CD4-positive, alpha-beta T cell treated with Interferon gamma for 1 hour (primary cell): ENCODE measurements at regions not wholly inside any gene's neighbourhood (a gene's known extent, or its start where the extent isn't known, plus 50 kb on each side); places are given as distances from the start of the nearest gene placed in this dataset.
"Not testable (repeated sequence)": the region's sequence is repeated elsewhere in the genome, so short reads cannot be mapped to it uniquely, and the experiment has no call there.

Source experiments
- DNase-seq: peaks from one replicate; pipeline ENCODE4 v3.0.0-alpha.2; 2020

GRCh38 chr4:66506985-66507384, 836.7 kb upstream of the EPHA5 start:
- DNase-seq, result no peak

GRCh38 chr4:66501997-66502396, 831.7 kb upstream of the EPHA5 start:
- DNase-seq, result no peak

GRCh38 chr4:66490729-66491128, 820.4 kb upstream of the EPHA5 start:
- DNase-seq, result no peak

GRCh38 chr4:66489783-66490452, 819.6 kb upstream of the EPHA5 start:
- no peak for DNase-seq

- no peak for DNase-seq
Observed at GRCh38 chr4:66489370-66489769, 819.1 kb upstream of the EPHA5 start.

- DNase-seq, result no peak
Observed at GRCh38 chr4:66486068-66486467, 815.8 kb upstream of the EPHA5 start.

- no peak for DNase-seq
Observed at GRCh38 chr4:66482186-66482585, 811.9 kb upstream of the EPHA5 start.

- DNase-seq, result no peak
Observed at GRCh38 chr4:66475596-66475995, 805.3 kb upstream of the EPHA5 start.

GRCh38 chr4:66465111-66465510, 794.8 kb upstream of the EPHA5 start:
- DNase-seq, result no peak

GRCh38 chr4:66462890-66463289, 792.6 kb upstream of the EPHA5 start:
- not testable (repeated sequence) for DNase-seq

GRCh38 chr4:66451741-66452140, 781.5 kb upstream of the EPHA5 start:
- no peak for DNase-seq

GRCh38 chr4:66443008-66443407, 772.7 kb upstream of the EPHA5 start:
- no peak for DNase-seq

GRCh38 chr4:66439508-66439907, 769.2 kb upstream of the EPHA5 start:
- DNase-seq, result no peak

GRCh38 chr4:66433706-66434105, 763.4 kb upstream of the EPHA5 start:
- DNase-seq, result no peak

- DNase-seq, result no peak
Observed at GRCh38 chr4:66430856-66431255, 760.6 kb upstream of the EPHA5 start.

- no peak for DNase-seq
Observed at GRCh38 chr4:66429276-66429675, 759.0 kb upstream of the EPHA5 start.

- no peak for DNase-seq
Observed at GRCh38 chr4:66416425-66416824, 746.1 kb upstream of the EPHA5 start.

GRCh38 chr4:66404141-66404540, 733.9 kb upstream of the EPHA5 start:
- no peak for DNase-seq

GRCh38 chr4:66376921-66377320, 706.6 kb upstream of the EPHA5 start:
- no peak for DNase-seq

- DNase-seq, result no peak
Observed at GRCh38 chr4:66376396-66376795, 706.1 kb upstream of the EPHA5 start.

- no peak for DNase-seq
Observed at GRCh38 chr4:66373268-66373667, 703.0 kb upstream of the EPHA5 start.

GRCh38 chr4:66372706-66373105, 702.4 kb upstream of the EPHA5 start:
- no peak for DNase-seq

- DNase-seq, result no peak
Observed at GRCh38 chr4:66367043-66367660, 696.9 kb upstream of the EPHA5 start.

GRCh38 chr4:66360395-66360794, 690.1 kb upstream of the EPHA5 start:
- DNase-seq, result not testable (repeated sequence)

- DNase-seq, result no peak
Observed at GRCh38 chr4:66357316-66357715, 687.0 kb upstream of the EPHA5 start.
